SU-DHL-6 (cell line): ENCODE measurements at regions not wholly inside any gene's neighbourhood (a gene's known extent, or its start where the extent isn't known, plus 50 kb on each side); places are given as distances from the start of the nearest gene placed in this dataset.

Experiments
- CTCF ChIP-seq: fragments of 200-600 bp; sonication (generic); IDR thresholded peaks from one replicate; pipeline ENCODE4 v1.5.1; 2017; ENCODE audit warnings: antibody characterized with exemption, mild to moderate bottlenecking, low read length, moderate library complexity; ENCODE audit not compliant: insufficient read depth, poor library complexity, severe bottlenecking
- EZH2phosphoT487 ChIP-seq: fragments of 200-600 bp; sonication (generic), shearing (Covaris generic); conservative IDR thresholded peaks from 2 replicates; pipeline ENCODE4 v1.6.1; 2018; ENCODE audit warnings: mild to moderate bottlenecking, antibody characterized with exemption, low read length, moderate library complexity, mixed read lengths

GRCh38 chr4:115515772-115516171 is 402.4 kb upstream of the NDST4 start:
- TF ChIP-seq CTCF (no peak), EZH2phosphoT487 (no peak)
